Endothelial cell of umbilical vein (primary cell): ENCODE measurements at regions not wholly inside any gene's neighbourhood (a gene's known extent, or its start where the extent isn't known, plus 50 kb on each side); places are given as distances from the start of the nearest gene placed in this dataset.

Source experiments
- BruUV-seq: library from RNA; stranded (reverse); fragments of 400-500 nt; replicated peaks from 2 replicates; lab custom pipeline; 2021; lab: Mats Ljungman, UMichigan
- CTCF ChIA-PET: fragments of 300-600, 350-600 bp; sonication (Branson Sonifier 250); formaldehyde crosslinking; loops from one replicate; lab custom pipeline; 2021; ENCODE audit warnings: antibody characterized with exemption, inconsistent platforms; lab: Charles Lee
- POLR2A ChIA-PET: fragments of 300-600, 350-600 bp; sonication (Branson Sonifier 250); formaldehyde crosslinking; loops from one replicate; lab custom pipeline; 2021; ENCODE audit warnings: antibody characterized with exemption, inconsistent platforms; lab: Charles Lee
- DNase-seq: peaks from one replicate; pipeline ENCODE4 v3.0.0-alpha.2; 2011; ENCODE audit warnings: low read depth, low spot score
- FAIRE-seq: peaks from 2 replicates; lab custom pipeline; 2011; peaks lifted over from hg19 to GRCh38; lab: Jason Lieb, UNC
- H2AFZ ChIP-seq: 2 replicates; pipeline ENCODE4 v1.6.0; 2012; ENCODE audit warnings: low read depth, low read length, control low read depth, inconsistent platforms
- H3K27ac ChIP-seq: 2 replicates; pipeline ENCODE4 v1.5.1; 2011; ENCODE audit warnings: low read depth, mild to moderate bottlenecking, control low read depth, low read length, moderate library complexity; ENCODE audit not compliant: insufficient read depth
- H3K27me3 ChIP-seq, 2 experiments: 2 replicates each; pipeline versions ENCODE4 v1.6.0 to v1.6.1; 2011; ENCODE audit warnings: low read length in 2 of 2, mixed read lengths in 1 of 2; ENCODE audit not compliant: control insufficient read depth in 2 of 2, insufficient read depth in 2 of 2
- H3K36me3 ChIP-seq, 2 experiments: 2 replicates in 1 of 2; 3 replicates in 1 of 2; pipeline ENCODE4 v1.5.1; 2011; ENCODE audit warnings: low read length in 2 of 2, mild to moderate bottlenecking in 1 of 2, moderate library complexity in 1 of 2; ENCODE audit not compliant: control insufficient read depth in 2 of 2, insufficient read depth in 2 of 2; ENCODE audit errors: extremely low read depth in 1 of 2
- H3K4me1 ChIP-seq: 3 replicates; pipeline ENCODE4 v1.5.1; 2011; ENCODE audit warnings: mild to moderate bottlenecking, low read length; ENCODE audit not compliant: control insufficient read depth, insufficient read depth; ENCODE audit errors: extremely low read depth
- H3K4me2 ChIP-seq: 2 replicates; pipeline ENCODE4 v1.6.1; 2011; ENCODE audit warnings: low read length, control low read depth, mixed read lengths; ENCODE audit not compliant: insufficient read depth
- H3K4me3 ChIP-seq, 3 experiments: fragments of 200-600 bp in 1 of 3; sonication (generic), shearing (Covaris generic) in 1 of 3; replicated peaks in 1 of 3; 2 replicates each; pipeline ENCODE4 v1.5.1; 2011 to 2016; ENCODE audit warnings: control low read depth in 3 of 3, low read length in 3 of 3, mild to moderate bottlenecking in 2 of 3, inconsistent platforms in 1 of 3, low read depth in 1 of 3, moderate library complexity in 1 of 3; ENCODE audit not compliant: insufficient read depth in 1 of 3
- H3K79me2 ChIP-seq: 2 replicates; pipeline ENCODE4 v1.6.0; 2012; ENCODE audit warnings: low read length, inconsistent platforms; ENCODE audit not compliant: control insufficient read depth, insufficient read depth
- H3K9ac ChIP-seq: replicated peaks from 2 replicates; pipeline ENCODE3; 2011; ENCODE audit warnings: low read length, control low read depth; ENCODE audit not compliant: insufficient read depth; ENCODE audit errors: extremely low read depth
- H3K9me1 ChIP-seq: replicated peaks from 3 replicates; pipeline ENCODE4 v1.6.0; 2011; ENCODE audit warnings: mild to moderate bottlenecking, low read length; ENCODE audit not compliant: control insufficient read depth, insufficient read depth; ENCODE audit errors: extremely low read depth
- H3K9me3 ChIP-seq: replicated peaks from 2 replicates; pipeline ENCODE4 v1.5.1; 2012; ENCODE audit warnings: low read length, inconsistent platforms; ENCODE audit not compliant: control insufficient read depth, insufficient read depth
- H4K20me1 ChIP-seq: replicated peaks from 2 replicates; pipeline ENCODE3; 2011; ENCODE audit warnings: mild to moderate bottlenecking, low read length; ENCODE audit not compliant: control insufficient read depth, insufficient read depth; ENCODE audit errors: extremely low read depth
- CTCF ChIP-seq, 2 donors: IDR thresholded peaks; 1 replicate in 1 of 2; 2 replicates in 1 of 2; pipeline ENCODE4 v1.5.1; 2011; ENCODE audit warnings: low read length in 2 of 2, mild to moderate bottlenecking in 2 of 2, moderate library complexity in 2 of 2, control low read depth in 1 of 2, inconsistent platforms in 1 of 2, low read depth in 1 of 2; ENCODE audit not compliant: insufficient read depth in 1 of 2; ENCODE audit errors: extremely low read depth in 1 of 2
- EZH2 ChIP-seq: IDR thresholded peaks from 2 replicates; pipeline ENCODE4 v1.6.1; 2012; ENCODE audit warnings: borderline replicate concordance, low read depth, mild to moderate bottlenecking, moderate library complexity, low read length, inconsistent platforms; ENCODE audit not compliant: severe bottlenecking
- FOS ChIP-seq: IDR thresholded peaks from 2 replicates; pipeline ENCODE4 v1.6.1; 2011; ENCODE audit warnings: mild to moderate bottlenecking, low read length, moderate library complexity, borderline replicate concordance; ENCODE audit not compliant: insufficient read depth
- GATA2 ChIP-seq: IDR thresholded peaks from 2 replicates; pipeline ENCODE4 v1.7.0; 2011; ENCODE audit warnings: low read depth, mild to moderate bottlenecking, moderate library complexity, mixed read lengths, low read length; ENCODE audit not compliant: insufficient read length, insufficient read depth
- JUN ChIP-seq: IDR thresholded peaks from 2 replicates; pipeline ENCODE4 v1.6.1; 2011; ENCODE audit warnings: borderline replicate concordance, low read depth; ENCODE audit not compliant: insufficient read length, insufficient read depth
- MAX ChIP-seq: IDR thresholded peaks from 2 replicates; pipeline ENCODE4 v1.6.1; 2011; ENCODE audit not compliant: insufficient read depth, insufficient read length
- MYC ChIP-seq: IDR thresholded peaks from one replicate; pipeline ENCODE4 v1.6.1; 2011; ENCODE audit warnings: mild to moderate bottlenecking, low read depth, low read length
- POLR2A ChIP-seq: IDR thresholded peaks from 2 replicates; pipeline ENCODE4 v1.6.1; 2012; ENCODE audit warnings: low read depth, mild to moderate bottlenecking, control low read depth, low read length
- POLR2AphosphoS5 ChIP-seq: IDR thresholded peaks from 2 replicates; pipeline ENCODE4 v1.6.1; 2012; ENCODE audit warnings: low read depth, mild to moderate bottlenecking, control low read depth, low read length, moderate library complexity; ENCODE audit not compliant: insufficient read depth
- dilution Hi-C: fragments of 300-500 bp; cut with MboI; formaldehyde crosslinking; loops from one replicate; pipeline ENCODE4 v1.15.0; 2019; ENCODE audit warnings: low sequenced_read_pairs; ENCODE audit not compliant: extremely low pct_ligation_motif_present
- intact Hi-C: fragments of 100-400 bp; cut with micrococcal nuclease; formaldehyde crosslinking; loops from one replicate; pipeline ENCODE4 v1.10.0; 2022

GRCh38 chr10:64112701-64113355 is 591.6 kb downstream of the REEP3 start:
- Histone ChIP-seq H4K20me1 (no peaks in the 10 kb centered on the region), H3K79me2 (no peaks in the 10 kb centered on the region), H3K9me1 (no peaks in the 10 kb centered on the region), H3K4me2 (no peak overlapping the region), H3K9ac (no peak overlapping the region), H3K27me3 (no peaks in the 10 kb centered on the region), H3K36me3 (no peaks in the 10 kb centered on the region), H3K4me3 (no peak overlapping the region), H3K27ac (no peak overlapping the region), H3K9me3 (no peaks in the 10 kb centered on the region), H3K4me1 (no peaks in the 10 kb centered on the region), H2AFZ (no peak overlapping the region)
- intact Hi-C loops: no loop called here
- DNase-seq (no peak), FAIRE-seq (no peak)
- ChIA-PET POLR2A (no interaction called here), CTCF (no interaction called here)
- no peak for TF ChIP-seq MAX
- no peak for TF ChIP-seq FOS
- TF ChIP-seq POLR2A: no peak
- TF ChIP-seq EZH2: no peak
- no peak for TF ChIP-seq CTCF (IDR thresholded peaks at IDR 0.05; ENCODE audit: extremely low read depth in 1 of 2, insufficient read depth in 1 of 2, low read depth in 1 of 2, low read length in 2 of 2)
- TF ChIP-seq MYC: no peak
- TF ChIP-seq JUN: no peak
- TF ChIP-seq POLR2AphosphoS5: no peak
- no peak for TF ChIP-seq GATA2
- BruUV-seq: no TSS peak
- dilution Hi-C loops: no loop called here
